ENCODE measurements at regions not wholly inside any gene's neighbourhood (a gene's known extent, or its start where the extent isn't known, plus 50 kb on each side); places are given as distances from the start of the nearest gene placed in this dataset.
"Not testable (repeated sequence)": the region's sequence is repeated elsewhere in the genome, so short reads cannot be mapped to it uniquely, and the experiment has no call there.

- no peaks in the 10 kb centered on the region for H3K9me3 Mint-ChIP-seq
- no peak overlapping the region for H3K27ac Mint-ChIP-seq (ENCODE audit: unreplicated experiment)
- no peaks in the 10 kb centered on the region for H3K36me3 Mint-ChIP-seq (ENCODE audit: low read depth)
- TF ChIP-seq CTCF (conservative IDR thresholded peaks at IDR 0.05), result no peak
- no peaks in the 10 kb centered on the region for H3K27me3 Mint-ChIP-seq (ENCODE audit: low read depth)
- H3K4me3 Mint-ChIP-seq, result no peak overlapping the region
- no peak for DNase-seq (ENCODE audit: low read depth, low spot score)
- H3K4me1 Mint-ChIP-seq, result no peaks in the 10 kb centered on the region
Measured at GRCh38 chr15:54792526-54792925, 404.2 kb downstream of the RSL24D1 start.

DNA sequence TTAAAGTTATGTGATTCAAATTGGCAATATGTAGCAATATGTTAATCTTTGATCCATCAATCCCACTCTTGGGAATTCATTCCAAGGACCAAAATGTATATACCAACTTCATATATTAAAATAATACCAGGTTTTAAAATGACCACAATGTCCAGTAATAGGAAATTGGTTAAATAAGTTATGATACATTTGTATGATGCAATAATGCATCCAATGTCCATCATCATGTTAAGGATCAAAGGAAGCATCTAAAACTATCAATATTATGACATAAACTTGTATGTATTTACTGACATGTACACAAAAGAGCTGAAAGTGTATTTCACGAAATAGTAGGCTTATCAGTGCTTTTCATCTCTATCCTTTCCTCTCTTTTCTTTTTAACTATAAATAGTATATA lies 406.0 kb downstream of the RSL24D1 start:
- no peaks in the 10 kb centered on the region for H3K36me3 Mint-ChIP-seq (ENCODE audit: low read depth)
- no peaks in the 10 kb centered on the region for H3K9me3 Mint-ChIP-seq
- H3K27me3 Mint-ChIP-seq (ENCODE audit: low read depth), result no peaks in the 10 kb centered on the region
- DNase-seq (ENCODE audit: low read depth, low spot score), result no peak
- no peak overlapping the region for H3K27ac Mint-ChIP-seq (ENCODE audit: unreplicated experiment)
- no peaks in the 10 kb centered on the region for H3K4me1 Mint-ChIP-seq
- no peak for TF ChIP-seq CTCF (conservative IDR thresholded peaks at IDR 0.05)
- H3K4me3 Mint-ChIP-seq, result no peak overlapping the region

- no peak overlapping the region for H3K27ac Mint-ChIP-seq (ENCODE audit: unreplicated experiment)
- no peak overlapping the region for H3K4me3 Mint-ChIP-seq
- TF ChIP-seq CTCF (conservative IDR thresholded peaks at IDR 0.05), result no peak
- peaks cover 5% of the 10 kb centered on the region for H3K9me3 Mint-ChIP-seq
- H3K27me3 Mint-ChIP-seq (ENCODE audit: low read depth), result no peaks in the 10 kb centered on the region
- H3K4me1 Mint-ChIP-seq, result no peaks in the 10 kb centered on the region
- no peaks in the 10 kb centered on the region for H3K36me3 Mint-ChIP-seq (ENCODE audit: low read depth)
- no peak for DNase-seq (ENCODE audit: low read depth, low spot score)
Measured at GRCh38 chr15:54789376-54789775, 407.4 kb downstream of the RSL24D1 start.

GRCh38 chr15:54781220-54781619 lies 415.5 kb downstream of the RSL24D1 start:
- not testable (repeated sequence) for H3K27me3 Mint-ChIP-seq (ENCODE audit: low read depth); DNase-seq (ENCODE audit: low read depth, low spot score); H3K4me1 Mint-ChIP-seq; H3K36me3 Mint-ChIP-seq (ENCODE audit: low read depth); H3K27ac Mint-ChIP-seq (ENCODE audit: unreplicated experiment); H3K4me3 Mint-ChIP-seq
- H3K9me3 Mint-ChIP-seq, result peaks cover 14% of the 10 kb centered on the region

- no peaks in the 10 kb centered on the region for H3K27me3 Mint-ChIP-seq (ENCODE audit: low read depth)
Measured at GRCh38 chr15:54779271-54779670, 417.5 kb downstream of the RSL24D1 start.

GRCh38 chr15:54776410-54776809 lies 420.3 kb downstream of the RSL24D1 start:
- DNase-seq (ENCODE audit: low read depth, low spot score), result no peak
- Mint-ChIP-seq H3K9me3 (peaks cover 5% of the 10 kb centered on the region), H3K27me3 (ENCODE audit: low read depth) (no peaks in the 10 kb centered on the region)

More at GRCh38 chr15:54779271-54779670, 417.5 kb downstream of the RSL24D1 start:
- no peak for DNase-seq (ENCODE audit: low read depth, low spot score)
- Mint-ChIP-seq H3K4me3 (no peak overlapping the region), H3K36me3 (ENCODE audit: low read depth) (peaks cover 2% of the 10 kb centered on the region), H3K27ac (ENCODE audit: unreplicated experiment) (no peak overlapping the region), H3K4me1 (no peaks in the 10 kb centered on the region), H3K9me3 (peaks cover 12% of the 10 kb centered on the region)
- TF ChIP-seq CTCF (conservative IDR thresholded peaks at IDR 0.05), result no peak

More at GRCh38 chr15:54776410-54776809, 420.3 kb downstream of the RSL24D1 start:
- no peak overlapping the region for H3K4me3 Mint-ChIP-seq
- TF ChIP-seq CTCF (conservative IDR thresholded peaks at IDR 0.05), result no peak
- no peak overlapping the region for H3K27ac Mint-ChIP-seq (ENCODE audit: unreplicated experiment)
- H3K36me3 Mint-ChIP-seq (ENCODE audit: low read depth), result no peaks in the 10 kb centered on the region
- no peaks in the 10 kb centered on the region for H3K4me1 Mint-ChIP-seq
